ENCODE measurements at regions not wholly inside any gene's neighbourhood (a gene's known extent, or its start where the extent isn't known, plus 50 kb on each side); places are given as distances from the start of the nearest gene placed in this dataset.

DNA sequence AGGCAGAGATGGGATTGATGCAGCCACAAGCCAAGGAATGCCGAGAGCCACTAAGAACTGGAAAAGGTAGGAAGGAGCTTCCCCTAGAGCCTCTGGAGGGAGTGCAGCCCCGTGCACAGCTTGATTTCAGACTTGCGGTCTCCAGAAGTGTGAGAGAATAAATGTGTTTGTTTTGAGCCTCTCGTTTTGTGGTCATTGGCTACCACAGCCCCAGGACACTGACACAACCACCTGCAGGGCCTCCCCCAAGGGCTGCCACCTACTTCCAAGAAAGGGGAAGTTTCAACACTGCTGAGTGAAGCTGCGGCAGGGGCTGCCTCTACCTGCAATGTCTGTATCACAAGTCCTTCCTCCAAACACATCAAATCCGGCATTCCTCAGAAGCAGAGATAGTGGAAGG, 346.9 kb downstream of the C16orf95 start:
- H3K4me2 ChIP-seq = no peak overlapping the region
- FAIRE-seq (no peak), DNase-seq (ENCODE audit: low read depth in 1 of 2, low spot score in 1 of 2) (no peak), ATAC-seq (no peak)
- 63% methylated on average over 6 of the region's 6 CpGs for WGBS (ENCODE audit: missing lambda C conversion rate)
- no peak overlapping the region for H3K4me3 ChIP-seq
- H3K9me3 ChIP-seq = peaks cover 11% of the 10 kb centered on the region; the same call in 1 of the 3 replicates
- TF ChIP-seq RAD21 (conservative IDR thresholded peaks at IDR 0.05 in 1 of 2, IDR thresholded peaks at IDR 0.05 in 1 of 2) = no peak
- TF ChIP-seq EHF (CRISPR knock-in tag; IDR thresholded peaks at IDR 0.05) = no peak
- TF ChIP-seq CEBPB (IDR thresholded peaks at IDR 0.05) = no peak
- no peak for TF ChIP-seq HOXB5 (CRISPR knock-in tag; IDR thresholded peaks at IDR 0.05)
- no peak for TF ChIP-seq CHD4 (IDR thresholded peaks at IDR 0.05; ENCODE audit: borderline replicate concordance)
- TF ChIP-seq CBX2 (IDR thresholded peaks at IDR 0.05; ENCODE audit: borderline replicate concordance, low read depth) = no peak
- TF ChIP-seq, protein P1, sequence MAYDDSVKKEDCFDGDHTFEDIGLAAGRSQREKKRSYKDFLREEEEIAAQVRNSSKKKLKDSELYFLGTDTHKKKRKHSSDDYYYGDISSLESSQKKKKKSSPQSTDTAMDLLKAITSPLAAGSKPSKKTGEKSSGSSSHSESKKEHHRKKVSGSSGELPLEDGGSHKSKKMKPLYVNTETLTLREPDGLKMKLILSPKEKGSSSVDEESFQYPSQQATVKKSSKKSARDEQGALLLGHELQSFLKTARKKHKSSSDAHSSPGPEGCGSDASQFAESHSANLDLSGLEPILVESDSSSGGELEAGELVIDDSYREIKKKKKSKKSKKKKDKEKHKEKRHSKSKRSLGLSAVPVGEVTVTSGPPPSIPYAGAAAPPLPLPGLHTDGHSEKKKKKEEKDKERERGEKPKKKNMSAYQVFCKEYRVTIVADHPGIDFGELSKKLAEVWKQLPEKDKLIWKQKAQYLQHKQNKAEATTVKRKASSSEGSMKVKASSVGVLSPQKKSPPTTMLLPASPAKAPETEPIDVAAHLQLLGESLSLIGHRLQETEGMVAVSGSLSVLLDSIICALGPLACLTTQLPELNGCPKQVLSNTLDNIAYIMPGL (CRISPR knock-in tag; IDR thresholded peaks at IDR 0.05; ENCODE audit: borderline replicate concordance) = no peak
- no peak for TF ChIP-seq BCL3 (IDR thresholded peaks at IDR 0.05)
- TF ChIP-seq MYC (IDR thresholded peaks at IDR 0.05; ENCODE audit: borderline replicate concordance, low read length) = no peak
- no peak for TF ChIP-seq HOXA7 (CRISPR knock-in tag; IDR thresholded peaks at IDR 0.05)
- no peak for TF ChIP-seq NFE2L2 (conservative IDR thresholded peaks at IDR 0.05; ENCODE audit: low read length)
- TF ChIP-seq FOSB (CRISPR knock-in tag; IDR thresholded peaks at IDR 0.05) = no peak
- TF ChIP-seq ESRRA (IDR thresholded peaks at IDR 0.05; ENCODE audit: borderline replicate concordance, low read length) = no peak
- TF ChIP-seq FOXS1 (CRISPR knock-in tag; IDR thresholded peaks at IDR 0.05) = no peak
- TF ChIP-seq GATA3 (IDR thresholded peaks at IDR 0.05; ENCODE audit: borderline replicate concordance) = no peak
- no peak for TF ChIP-seq JUN (IDR thresholded peaks at IDR 0.05)
- no peak for TF ChIP-seq MAZ (IDR thresholded peaks at IDR 0.05; ENCODE audit: borderline replicate concordance, low read depth, low read length)
- no peak for TF ChIP-seq HEYL (CRISPR knock-in tag; IDR thresholded peaks at IDR 0.05)
- TF ChIP-seq, protein P2, sequence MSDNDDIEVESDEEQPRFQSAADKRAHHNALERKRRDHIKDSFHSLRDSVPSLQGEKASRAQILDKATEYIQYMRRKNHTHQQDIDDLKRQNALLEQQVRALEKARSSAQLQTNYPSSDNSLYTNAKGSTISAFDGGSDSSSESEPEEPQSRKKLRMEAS (IDR thresholded peaks at IDR 0.05) = no peak
- no peak for TF ChIP-seq KDM5A (IDR thresholded peaks at IDR 0.05)
- POLR2A ChIA-PET = no interaction called here
- H3K27ac ChIP-seq = no peak overlapping the region
- CTCF ChIA-PET = no interaction called here
- no peaks in the 10 kb centered on the region; the same call in 2 of the 3 replicates for H3K4me1 ChIP-seq

- TF ChIP-seq NR3C1 (IDR thresholded peaks at IDR 0.05) (no peak), E2F6 (IDR thresholded peaks at IDR 0.05; ENCODE audit: borderline replicate concordance, low read depth) (no peak), CBX2 (IDR thresholded peaks at IDR 0.05; ENCODE audit: borderline replicate concordance, low read depth) (no peak), EHMT2 (IDR thresholded peaks at IDR 0.05; ENCODE audit: low read depth) (no peak), JUN (IDR thresholded peaks at IDR 0.05) (no peak), GATA3 (IDR thresholded peaks at IDR 0.05; ENCODE audit: borderline replicate concordance) (no peak), ZNF302 (CRISPR knock-in tag; IDR thresholded peaks at IDR 0.05) (no peak), POLR2AphosphoS2 (conservative IDR thresholded peaks at IDR 0.05; ENCODE audit: low read length) (no peak), HES2 (IDR thresholded peaks at IDR 0.05) (no peak), TFCP2L1 (CRISPR knock-in tag; IDR thresholded peaks at IDR 0.05) (no peak), SMC3 (IDR thresholded peaks at IDR 0.05) (no peak), HOXB13 (CRISPR knock-in tag; IDR thresholded peaks at IDR 0.05; ENCODE audit: low read depth) (no peak), NPAS2 (CRISPR knock-in tag; IDR thresholded peaks at IDR 0.05; ENCODE audit: borderline replicate concordance) (no peak)
- TF ChIP-seq, protein P1 (CRISPR knock-in tag; IDR thresholded peaks at IDR 0.05; ENCODE audit: borderline replicate concordance) = no peak
- POLR2A ChIA-PET = no interaction called here
- Histone ChIP-seq H3K4me3 (no peak overlapping the region), H3K4me1 (peaks cover 3% of the 10 kb centered on the region; the same call in 2 of the 3 replicates), H3K4me2 (no peak overlapping the region), H3K9me3 (peaks cover 11% of the 10 kb centered on the region; the same call in 1 of the 3 replicates), H3K27ac (no peak overlapping the region)
- FAIRE-seq = no peak
- CTCF ChIA-PET = interaction anchor here (1.2 kb wide), 1 partner anchor 12 kb away, joined by 4 read pairs; no protein-coding TSS in a partner anchor
- no peak for DNase-seq (ENCODE audit: low read depth in 1 of 2, low spot score in 1 of 2)
- WGBS (ENCODE audit: missing lambda C conversion rate) = 66% methylated on average over 2 of the region's 4 CpGs
- ATAC-seq = no peak
These were observed 346.5 kb downstream of the C16orf95 start for GRCh38 chr16:86970726-86971125.

All from A549 (cell line).